GM12874 (cell line): ENCODE measurements at regions not wholly inside any gene's neighbourhood (a gene's known extent, or its start where the extent isn't known, plus 50 kb on each side); places are given as distances from the start of the nearest gene placed in this dataset.

Experiments
- CTCF ChIP-seq: IDR thresholded peaks from 2 replicates; pipeline ENCODE4 v1.5.1; 2011; ENCODE audit warnings: low read depth, mild to moderate bottlenecking, control low read depth, low read length, moderate library complexity; ENCODE audit not compliant: insufficient read depth

DNA sequence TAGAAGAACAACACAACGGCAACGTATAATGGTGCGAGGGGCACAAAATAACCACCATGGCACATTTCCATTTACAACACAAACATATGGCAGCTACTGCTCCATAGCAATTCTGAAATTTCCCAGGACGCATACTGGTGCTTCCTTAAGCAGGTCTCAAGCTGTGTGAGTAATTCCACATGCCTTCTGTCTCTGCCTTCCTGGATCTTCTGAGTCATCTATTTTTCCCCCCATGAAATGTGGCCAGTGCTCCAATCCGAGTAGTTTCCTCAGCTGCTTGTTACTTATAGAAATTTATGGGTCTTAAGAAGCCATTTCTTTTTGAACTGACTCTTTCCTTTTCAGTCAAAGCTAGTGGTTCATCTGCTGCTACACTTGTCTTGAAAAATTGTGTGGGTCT is 256.6 kb upstream of the KLF6 start:
- TF ChIP-seq CTCF: no peak

- no peak for TF ChIP-seq CTCF
These were observed 253.0 kb upstream of the KLF6 start for GRCh38 chr10:4038000-4038399.

DNA sequence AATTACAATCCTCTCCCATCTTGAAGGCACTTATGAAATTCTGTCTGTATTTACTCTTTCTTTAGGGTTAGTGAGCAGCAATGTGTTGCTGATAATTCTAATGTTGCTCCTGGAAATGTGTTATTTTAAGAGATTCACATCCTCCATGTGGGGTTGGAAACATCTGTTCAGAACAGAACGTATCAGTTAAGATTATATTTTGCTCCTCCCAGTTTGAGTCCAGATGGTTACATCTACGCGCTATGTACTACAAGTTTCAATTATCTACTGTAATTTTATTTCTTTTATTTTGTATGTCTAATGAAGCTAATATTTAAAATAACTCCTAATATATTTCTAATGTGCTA is 250.6 kb upstream of the KLF6 start:
- no peak for TF ChIP-seq CTCF

GRCh38 chr10:4034907-4035598 is 250.0 kb upstream of the KLF6 start:
- no peak for TF ChIP-seq CTCF

- TF ChIP-seq CTCF: no peak
These were observed 248.4 kb upstream of the KLF6 start for GRCh38 chr10:4033341-4033896.

DNA sequence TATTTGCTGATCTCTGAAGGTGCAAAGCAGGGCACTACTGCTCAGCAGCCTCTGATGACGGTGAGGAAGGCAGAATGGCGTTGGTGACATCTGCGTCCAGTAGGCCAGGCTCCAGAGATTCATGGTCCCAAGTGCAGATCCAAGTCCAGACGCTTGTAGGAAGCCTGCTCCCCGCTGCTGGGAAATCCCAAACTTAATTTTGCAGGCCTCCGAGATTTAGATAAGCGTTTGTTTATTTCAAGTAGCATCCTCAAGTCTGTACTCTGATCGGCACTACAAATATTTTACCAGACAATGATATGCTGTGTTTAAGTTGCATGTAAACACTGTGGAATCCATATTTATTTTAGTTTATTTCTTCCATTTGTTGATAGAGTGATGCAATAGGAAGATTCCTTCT is 244.9 kb upstream of the KLF6 start:
- TF ChIP-seq CTCF: no peak

DNA sequence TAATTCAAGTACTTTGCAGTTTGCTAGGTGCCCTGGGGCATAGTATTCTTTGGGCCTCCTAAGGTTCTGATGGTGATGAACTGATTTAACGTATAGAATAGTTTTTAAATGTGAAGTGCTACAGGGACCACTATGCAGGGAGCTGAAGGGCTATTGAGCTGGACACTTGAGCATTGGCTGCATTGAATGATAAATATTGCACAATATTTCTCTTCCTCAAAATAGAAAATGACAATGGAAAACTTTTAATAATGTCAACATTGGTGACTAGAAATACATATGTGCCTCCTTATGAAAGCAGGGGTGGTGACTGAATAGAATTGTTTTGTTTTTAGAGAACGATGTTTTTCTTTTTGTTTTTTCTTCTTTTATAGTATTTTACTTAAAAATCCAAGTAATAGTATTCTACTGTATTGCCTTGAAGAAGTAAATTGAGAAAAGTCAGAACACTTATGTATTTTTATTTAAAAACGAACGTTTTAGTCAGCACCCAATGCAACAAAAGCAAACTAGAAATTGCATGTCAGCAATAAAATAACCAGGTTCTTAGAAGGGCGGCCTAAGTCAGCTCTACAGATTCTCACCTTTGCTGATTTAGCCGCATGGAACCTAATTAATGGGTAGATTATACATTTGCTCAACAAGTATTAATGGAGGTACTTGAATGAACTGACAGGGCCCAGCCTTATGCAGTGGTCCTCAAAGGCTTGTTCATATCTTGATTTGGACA is 244.0 kb upstream of the KLF6 start:
- TF ChIP-seq CTCF: no peak
